ENCODE measurements at regions not wholly inside any gene's neighbourhood (a gene's known extent, or its start where the extent isn't known, plus 50 kb on each side); places are given as distances from the start of the nearest gene placed in this dataset.

DNA sequence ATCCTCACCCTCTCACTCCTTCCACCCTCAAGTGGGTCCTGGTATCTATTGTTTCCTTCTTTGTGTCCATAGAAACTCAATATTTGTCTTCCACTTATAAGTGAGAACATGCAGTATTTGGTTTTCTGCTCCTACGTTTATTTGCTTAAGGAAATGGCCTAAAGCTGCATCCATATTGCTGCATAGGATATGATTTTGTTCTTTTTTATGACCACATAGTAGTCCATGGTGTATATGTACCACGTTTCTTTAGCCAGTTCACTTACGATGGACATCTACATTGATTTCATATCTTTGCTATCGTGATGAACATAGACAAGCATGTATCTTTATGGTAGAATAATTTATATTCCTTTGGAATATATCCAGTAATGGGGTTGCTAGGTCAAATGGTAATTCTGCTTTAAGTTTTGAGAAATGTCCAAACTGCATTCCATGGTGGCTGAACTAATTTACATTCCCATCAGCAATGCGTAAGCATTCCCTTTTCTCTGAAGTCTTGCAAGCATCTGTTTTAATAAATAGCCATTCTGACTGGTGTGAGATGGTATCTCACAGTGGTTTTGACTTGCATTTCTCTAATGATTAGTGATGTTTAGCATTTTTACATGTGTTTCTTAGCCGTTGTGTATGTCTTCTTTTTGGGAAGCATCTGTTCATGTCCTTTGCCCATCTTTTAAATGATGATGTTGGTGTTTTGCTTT, 650.2 kb downstream of the ZNF385D start:
- H3K9ac ChIP-seq (ENCODE audit: low read length) = no peak overlapping the region
- ChIA-PET RAD21 (ENCODE audit: low non-redundant PET in 1 of 2, low total read pairs in 2 of 2, uncharacterized antibody in 2 of 2, unreplicated experiment in 2 of 2) (no interaction called here), CTCF (no interaction called here), POLR2A (no interaction called here)
- H3K27ac ChIP-seq (ENCODE audit: low read depth, low read length) = no peak overlapping the region
- BruUV-seq (replicated peaks) = no TSS peak
- H3K79me2 ChIP-seq (ENCODE audit: insufficient read depth, low read length) = no peaks in the 10 kb centered on the region
- H3K4me2 ChIP-seq (ENCODE audit: low read length) = no peak overlapping the region
- no peaks in the 10 kb centered on the region for H3K36me3 ChIP-seq (ENCODE audit: control insufficient read depth in 1 of 2, insufficient read depth in 2 of 2, low read length in 2 of 2)
- no peaks in the 10 kb centered on the region for H3K4me1 ChIP-seq (ENCODE audit: control insufficient read depth in 1 of 2, insufficient read depth in 2 of 2, low read length in 2 of 2)
- H3K9me3 ChIP-seq (ENCODE audit: control insufficient read depth in 1 of 2, insufficient read depth in 1 of 2, low read depth in 1 of 2, low read length in 2 of 2) = peaks cover 8 to 20% of the 10 kb centered on the region in 2 experiments; a peak in 2 of 4 replicates
- H3K9me2 ChIP-seq (ENCODE audit: insufficient read depth) = no peaks in the 10 kb centered on the region
- no peaks in the 10 kb centered on the region for H4K20me1 ChIP-seq (ENCODE audit: insufficient read depth)
- no peak overlapping the region for H3K4me3 ChIP-seq (replicated peaks in 1 of 2; ENCODE audit: low read depth in 1 of 2, low read length in 2 of 2)
- H3K27me3 ChIP-seq (ENCODE audit: insufficient read depth, low read length) = no peaks in the 10 kb centered on the region
- DNase-seq (ENCODE audit: low read depth, low spot score) (no peak), ATAC-seq (no peak)
- TF ChIP-seq SRF (IDR thresholded peaks at IDR 0.05; ENCODE audit: low read depth) = no peak
- TF ChIP-seq, protein P1, sequence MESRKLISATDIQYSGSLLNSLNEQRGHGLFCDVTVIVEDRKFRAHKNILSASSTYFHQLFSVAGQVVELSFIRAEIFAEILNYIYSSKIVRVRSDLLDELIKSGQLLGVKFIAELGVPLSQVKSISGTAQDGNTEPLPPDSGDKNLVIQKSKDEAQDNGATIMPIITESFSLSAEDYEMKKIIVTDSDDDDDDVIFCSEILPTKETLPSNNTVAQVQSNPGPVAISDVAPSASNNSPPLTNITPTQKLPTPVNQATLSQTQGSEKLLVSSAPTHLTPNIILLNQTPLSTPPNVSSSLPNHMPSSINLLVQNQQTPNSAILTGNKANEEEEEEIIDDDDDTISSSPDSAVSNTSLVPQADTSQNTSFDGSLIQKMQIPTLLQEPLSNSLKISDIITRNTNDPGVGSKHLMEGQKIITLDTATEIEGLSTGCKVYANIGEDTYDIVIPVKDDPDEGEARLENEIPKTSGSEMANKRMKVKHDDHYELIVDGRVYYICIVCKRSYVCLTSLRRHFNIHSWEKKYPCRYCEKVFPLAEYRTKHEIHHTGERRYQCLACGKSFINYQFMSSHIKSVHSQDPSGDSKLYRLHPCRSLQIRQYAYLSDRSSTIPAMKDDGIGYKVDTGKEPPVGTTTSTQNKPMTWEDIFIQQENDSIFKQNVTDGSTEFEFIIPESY (IDR thresholded peaks at IDR 0.05; ENCODE audit: extremely low read depth, insufficient replicate concordance, low read length) = no peak
- TF ChIP-seq POLR2AphosphoS5 (IDR thresholded peaks at IDR 0.05; ENCODE audit: low read depth, low read length) = no peak
- no peak for TF ChIP-seq ELF1 (IDR thresholded peaks at IDR 0.05; ENCODE audit: borderline replicate concordance, low read depth)
- no peak for TF ChIP-seq SP1 (IDR thresholded peaks at IDR 0.05; ENCODE audit: low read depth)
- H2AFZ ChIP-seq (ENCODE audit: low read depth, low read length, poor library complexity, severe bottlenecking) = no peak overlapping the region
- intact Hi-C loops (cut with micrococcal nuclease) = no loop called here

DNA sequence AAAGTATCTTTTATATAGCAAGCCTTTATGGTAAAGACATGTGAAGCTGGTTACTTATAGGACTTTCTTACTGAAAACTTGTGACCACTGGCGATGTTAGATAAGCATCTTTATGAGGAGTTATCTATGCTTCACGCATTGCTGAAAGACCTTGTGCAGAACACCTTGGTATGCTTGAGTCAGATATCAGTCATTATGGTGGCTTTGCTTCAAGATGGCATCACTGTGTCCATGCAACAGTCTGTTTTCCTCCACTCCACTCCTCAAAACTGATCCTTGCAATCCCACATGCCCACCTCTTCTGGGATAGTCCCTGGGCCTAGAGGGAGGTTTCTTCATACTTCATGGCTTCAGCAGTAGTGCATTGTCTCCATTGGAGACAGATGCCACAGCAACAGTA, 656.3 kb downstream of the ZNF385D start:
- Histone ChIP-seq H3K36me3 (ENCODE audit: control insufficient read depth in 1 of 2, insufficient read depth in 2 of 2, low read length in 2 of 2) (no peaks in the 10 kb centered on the region), H3K9me2 (ENCODE audit: insufficient read depth) (no peaks in the 10 kb centered on the region), H3K9me3 (ENCODE audit: control insufficient read depth in 1 of 2, insufficient read depth in 1 of 2, low read depth in 1 of 2, low read length in 2 of 2) (peaks cover 6 to 33% of the 10 kb centered on the region in 2 experiments; a peak in 2 of 4 replicates), H3K4me2 (ENCODE audit: low read length) (no peak overlapping the region), H4K20me1 (ENCODE audit: insufficient read depth) (no peaks in the 10 kb centered on the region), H3K4me3 (replicated peaks in 1 of 2; ENCODE audit: low read depth in 1 of 2, low read length in 2 of 2) (no peak overlapping the region), H3K9ac (ENCODE audit: low read length) (no peak overlapping the region), H3K4me1 (ENCODE audit: control insufficient read depth in 1 of 2, insufficient read depth in 2 of 2, low read length in 2 of 2) (no peaks in the 10 kb centered on the region), H3K79me2 (ENCODE audit: insufficient read depth, low read length) (no peaks in the 10 kb centered on the region), H2AFZ (ENCODE audit: low read depth, low read length, poor library complexity, severe bottlenecking) (no peak overlapping the region), H3K27me3 (ENCODE audit: insufficient read depth, low read length) (no peaks in the 10 kb centered on the region), H3K27ac (ENCODE audit: low read depth, low read length) (no peak overlapping the region)
- ATAC-seq = no peak
- ChIA-PET CTCF (no interaction called here), RAD21 (ENCODE audit: low non-redundant PET in 1 of 2, low total read pairs in 2 of 2, uncharacterized antibody in 2 of 2, unreplicated experiment in 2 of 2) (no interaction called here), POLR2A (no interaction called here)
- no TSS peak for BruUV-seq (replicated peaks)
- intact Hi-C loops (cut with micrococcal nuclease) = no loop called here
- no peak for DNase-seq (ENCODE audit: low read depth, low spot score)
- TF ChIP-seq JUND (IDR thresholded peaks at IDR 0.05) (no peak), FOSL1 (IDR thresholded peaks at IDR 0.05; ENCODE audit: low read depth) (no peak), YY1 (IDR thresholded peaks at IDR 0.05; ENCODE audit: extremely low read depth, insufficient replicate concordance, low read depth, low read length) (no peak), ZNF274 (IDR thresholded peaks at IDR 0.05; ENCODE audit: low read depth, low read length) (no peak), ELF1 (IDR thresholded peaks at IDR 0.05; ENCODE audit: borderline replicate concordance, low read depth) (no peak), RAD21 (IDR thresholded peaks at IDR 0.05; ENCODE audit: low read depth) (no peak)
- TF ChIP-seq, protein P2, sequence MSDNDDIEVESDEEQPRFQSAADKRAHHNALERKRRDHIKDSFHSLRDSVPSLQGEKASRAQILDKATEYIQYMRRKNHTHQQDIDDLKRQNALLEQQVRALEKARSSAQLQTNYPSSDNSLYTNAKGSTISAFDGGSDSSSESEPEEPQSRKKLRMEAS (IDR thresholded peaks at IDR 0.05) = no peak
- TF ChIP-seq, protein P3, sequence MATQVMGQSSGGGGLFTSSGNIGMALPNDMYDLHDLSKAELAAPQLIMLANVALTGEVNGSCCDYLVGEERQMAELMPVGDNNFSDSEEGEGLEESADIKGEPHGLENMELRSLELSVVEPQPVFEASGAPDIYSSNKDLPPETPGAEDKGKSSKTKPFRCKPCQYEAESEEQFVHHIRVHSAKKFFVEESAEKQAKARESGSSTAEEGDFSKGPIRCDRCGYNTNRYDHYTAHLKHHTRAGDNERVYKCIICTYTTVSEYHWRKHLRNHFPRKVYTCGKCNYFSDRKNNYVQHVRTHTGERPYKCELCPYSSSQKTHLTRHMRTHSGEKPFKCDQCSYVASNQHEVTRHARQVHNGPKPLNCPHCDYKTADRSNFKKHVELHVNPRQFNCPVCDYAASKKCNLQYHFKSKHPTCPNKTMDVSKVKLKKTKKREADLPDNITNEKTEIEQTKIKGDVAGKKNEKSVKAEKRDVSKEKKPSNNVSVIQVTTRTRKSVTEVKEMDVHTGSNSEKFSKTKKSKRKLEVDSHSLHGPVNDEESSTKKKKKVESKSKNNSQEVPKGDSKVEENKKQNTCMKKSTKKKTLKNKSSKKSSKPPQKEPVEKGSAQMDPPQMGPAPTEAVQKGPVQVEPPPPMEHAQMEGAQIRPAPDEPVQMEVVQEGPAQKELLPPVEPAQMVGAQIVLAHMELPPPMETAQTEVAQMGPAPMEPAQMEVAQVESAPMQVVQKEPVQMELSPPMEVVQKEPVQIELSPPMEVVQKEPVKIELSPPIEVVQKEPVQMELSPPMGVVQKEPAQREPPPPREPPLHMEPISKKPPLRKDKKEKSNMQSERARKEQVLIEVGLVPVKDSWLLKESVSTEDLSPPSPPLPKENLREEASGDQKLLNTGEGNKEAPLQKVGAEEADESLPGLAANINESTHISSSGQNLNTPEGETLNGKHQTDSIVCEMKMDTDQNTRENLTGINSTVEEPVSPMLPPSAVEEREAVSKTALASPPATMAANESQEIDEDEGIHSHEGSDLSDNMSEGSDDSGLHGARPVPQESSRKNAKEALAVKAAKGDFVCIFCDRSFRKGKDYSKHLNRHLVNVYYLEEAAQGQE (IDR thresholded peaks at IDR 0.05; ENCODE audit: low read depth) = no peak
- TF ChIP-seq, protein P4, sequence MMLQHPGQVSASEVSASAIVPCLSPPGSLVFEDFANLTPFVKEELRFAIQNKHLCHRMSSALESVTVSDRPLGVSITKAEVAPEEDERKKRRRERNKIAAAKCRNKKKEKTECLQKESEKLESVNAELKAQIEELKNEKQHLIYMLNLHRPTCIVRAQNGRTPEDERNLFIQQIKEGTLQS (IDR thresholded peaks at IDR 0.05) = no peak

Data from HCT116 (cell line).